NT2/D1 (cell line): ENCODE measurements at regions not wholly inside any gene's neighbourhood (a gene's known extent, or its start where the extent isn't known, plus 50 kb on each side); places are given as distances from the start of the nearest gene placed in this dataset.

Source experiments
- DNase-seq: peaks from one replicate; pipeline ENCODE4 v3.0.0-alpha.2; 2011; ENCODE audit warnings: low read depth, low spot score
- H3K27me3 ChIP-seq: 2 replicates; pipeline ENCODE4 v1.6.0; 2011; ENCODE audit warnings: mild to moderate bottlenecking; ENCODE audit not compliant: insufficient read length, insufficient read depth
- H3K36me3 ChIP-seq: 2 replicates; pipeline ENCODE4 v1.6.1; 2011; ENCODE audit warnings: mild to moderate bottlenecking, low read length, mixed read lengths; ENCODE audit not compliant: insufficient read depth, insufficient read length
- H3K4me1 ChIP-seq: 2 replicates; pipeline ENCODE4 v1.5.1; 2011; ENCODE audit not compliant: insufficient read depth, insufficient read length
- H3K4me3 ChIP-seq: 2 replicates; pipeline ENCODE4 v1.5.1; 2011; ENCODE audit warnings: low read depth; ENCODE audit not compliant: insufficient read length
- H3K9ac ChIP-seq: 2 replicates; pipeline ENCODE4 v1.6.0; 2011; ENCODE audit warnings: low read depth; ENCODE audit not compliant: insufficient read length
- H3K9me3 ChIP-seq: 2 replicates; pipeline ENCODE4 v1.5.1; 2011; ENCODE audit warnings: mild to moderate bottlenecking, low read length; ENCODE audit not compliant: insufficient read depth
- SUZ12 ChIP-seq: IDR thresholded peaks from 2 replicates; pipeline ENCODE4 v1.6.1; 2011; ENCODE audit not compliant: insufficient read length, insufficient read depth; ENCODE audit errors: extremely low read depth
- YY1 ChIP-seq: IDR thresholded peaks from 2 replicates; pipeline ENCODE4 v1.6.1; 2011; ENCODE audit not compliant: insufficient read length, insufficient read depth
- ZNF274 ChIP-seq: IDR thresholded peaks from 2 replicates; pipeline ENCODE4 v1.6.1; 2011; ENCODE audit warnings: mild to moderate bottlenecking, low read depth, low read length

DNA sequence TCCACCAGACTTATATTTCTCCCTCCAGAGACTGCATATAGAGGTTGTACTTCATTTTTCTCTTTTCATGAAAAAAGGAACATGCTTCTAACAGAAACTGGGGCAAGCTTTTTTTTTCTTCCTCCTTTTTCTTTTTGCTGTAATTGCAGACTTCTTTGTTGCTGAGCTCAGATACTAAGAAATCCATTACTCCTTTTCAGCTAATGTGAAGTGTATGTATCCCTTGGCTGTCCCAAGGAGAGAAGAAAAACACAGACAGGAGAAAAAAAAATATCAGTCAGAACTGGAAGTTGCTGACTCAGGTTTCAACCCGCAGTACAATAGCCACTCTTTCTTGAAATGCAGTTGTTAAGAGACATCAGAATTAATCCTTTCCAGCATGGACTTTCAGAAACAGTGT lies 1248.4 kb downstream of the LRFN5 start:
- H3K4me1 ChIP-seq, result no peaks in the 10 kb centered on the region
- no peaks in the 10 kb centered on the region for H3K36me3 ChIP-seq
- H3K27me3 ChIP-seq, result no peaks in the 10 kb centered on the region
- no peaks in the 10 kb centered on the region for H3K9me3 ChIP-seq
- no peak for TF ChIP-seq YY1
- no peak for TF ChIP-seq ZNF274
- no peak overlapping the region for H3K4me3 ChIP-seq
- DNase-seq, result no peak
- no peak overlapping the region for H3K9ac ChIP-seq

DNA sequence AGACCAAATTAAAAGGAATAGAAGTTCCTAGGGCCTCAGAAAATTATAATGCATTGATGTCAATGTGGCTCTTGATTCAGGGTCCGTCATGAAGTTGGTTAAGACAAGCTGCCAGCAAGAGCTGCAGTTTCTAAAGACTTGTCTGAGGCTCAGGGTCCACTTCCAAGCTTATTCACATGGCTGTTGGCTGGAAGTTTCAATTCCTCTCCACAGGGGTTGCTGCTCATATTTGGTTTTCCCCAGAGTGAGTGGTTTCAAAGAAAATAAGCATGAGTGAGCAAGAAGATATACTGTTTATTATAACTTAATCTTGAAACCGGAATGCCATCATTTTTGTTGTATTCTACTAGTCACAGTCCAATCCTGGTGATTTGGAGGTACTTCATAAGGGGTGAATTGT lies 1247.4 kb downstream of the LRFN5 start:
- TF ChIP-seq SUZ12, result no peak
- no peak for TF ChIP-seq ZNF274
- TF ChIP-seq YY1, result no peak
- no peak for DNase-seq
- Histone ChIP-seq H3K9ac (no peak overlapping the region), H3K36me3 (no peaks in the 10 kb centered on the region), H3K4me1 (no peaks in the 10 kb centered on the region), H3K27me3 (no peaks in the 10 kb centered on the region), H3K9me3 (no peaks in the 10 kb centered on the region), H3K4me3 (no peak overlapping the region)

DNA sequence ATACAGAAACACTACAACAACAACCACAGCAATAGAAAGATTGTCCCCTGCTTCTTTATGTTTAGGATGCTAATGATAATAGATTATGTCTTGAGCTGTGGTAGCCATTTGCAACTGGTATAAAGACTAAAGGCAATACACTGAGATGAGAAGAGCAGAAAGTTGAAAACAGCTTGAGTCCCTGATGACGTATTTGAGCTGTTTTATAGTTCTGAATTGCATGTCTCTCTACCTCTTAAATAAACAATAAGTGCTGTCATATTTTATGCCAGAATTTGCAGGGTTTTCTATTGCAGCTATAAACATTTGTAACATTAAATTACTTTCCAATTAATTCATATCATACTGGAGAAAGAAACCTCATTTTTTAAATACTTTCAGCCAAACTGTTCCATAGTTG lies 1242.0 kb downstream of the LRFN5 start:
- no peaks in the 10 kb centered on the region for H3K9me3 ChIP-seq

DNA sequence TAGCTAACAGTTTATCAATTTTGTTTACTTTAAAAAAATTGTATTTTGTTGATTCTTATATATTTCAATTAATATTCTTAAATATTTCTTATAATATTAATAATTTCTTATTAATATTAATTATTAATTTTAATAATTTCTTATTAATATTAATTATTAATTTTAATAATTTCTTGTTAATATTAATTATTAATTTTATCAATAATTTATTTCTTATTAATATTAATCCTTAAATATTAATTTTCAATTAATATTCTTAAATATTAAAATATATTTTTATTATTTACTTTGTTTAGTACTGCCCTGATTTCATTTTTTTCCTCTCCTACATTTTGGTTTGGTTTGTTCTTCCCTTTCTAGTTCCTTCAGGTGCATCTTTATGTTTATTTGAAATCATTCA lies 1208.1 kb downstream of the LRFN5 start:
- no peak overlapping the region for H3K9ac ChIP-seq
- no peaks in the 10 kb centered on the region for H3K4me1 ChIP-seq

More for the DNA sequence above, 1242.0 kb downstream of the LRFN5 start:
- Histone ChIP-seq H3K4me3 (no peak overlapping the region), H3K9ac (no peak overlapping the region), H3K27me3 (no peaks in the 10 kb centered on the region), H3K36me3 (no peaks in the 10 kb centered on the region), H3K4me1 (no peaks in the 10 kb centered on the region)
- TF ChIP-seq ZNF274 (no peak), YY1 (no peak), SUZ12 (no peak)
- no peak for DNase-seq

DNA sequence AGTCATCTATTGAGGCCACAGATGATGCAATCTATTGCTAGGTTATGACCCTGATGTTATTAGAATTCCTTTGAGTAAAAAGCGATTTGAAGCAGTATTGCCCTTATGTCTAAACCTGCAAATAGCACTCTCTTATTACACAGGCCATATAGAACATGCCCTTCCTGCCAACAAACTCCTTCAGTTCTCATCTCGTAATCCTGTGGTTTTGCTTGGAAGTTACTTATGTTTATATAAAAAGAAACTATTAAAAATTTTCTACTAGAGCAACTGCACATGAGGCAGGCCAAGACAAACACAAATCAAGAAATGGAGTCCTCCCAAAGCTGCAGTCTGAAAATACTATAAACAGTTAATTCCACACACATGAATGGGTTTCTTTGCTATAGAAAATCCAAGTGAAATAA lies 1200.2 kb downstream of the LRFN5 start:
- Histone ChIP-seq H3K4me1 (no peaks in the 10 kb centered on the region), H3K27me3 (no peaks in the 10 kb centered on the region), H3K4me3 (no peak overlapping the region), H3K36me3 (no peaks in the 10 kb centered on the region), H3K9me3 (no peaks in the 10 kb centered on the region), H3K9ac (no peak overlapping the region)
- no peak for TF ChIP-seq ZNF274
- no peak for TF ChIP-seq SUZ12
- TF ChIP-seq YY1, result no peak
- DNase-seq, result no peak

More for the DNA sequence above, 1208.1 kb downstream of the LRFN5 start:
- H3K4me3 ChIP-seq, result no peak overlapping the region
- H3K27me3 ChIP-seq, result no peaks in the 10 kb centered on the region
- no peak for TF ChIP-seq YY1
- TF ChIP-seq SUZ12, result no peak
- no peak for TF ChIP-seq ZNF274
- no peaks in the 10 kb centered on the region for H3K9me3 ChIP-seq
- DNase-seq, result no peak
- no peaks in the 10 kb centered on the region for H3K36me3 ChIP-seq

DNA sequence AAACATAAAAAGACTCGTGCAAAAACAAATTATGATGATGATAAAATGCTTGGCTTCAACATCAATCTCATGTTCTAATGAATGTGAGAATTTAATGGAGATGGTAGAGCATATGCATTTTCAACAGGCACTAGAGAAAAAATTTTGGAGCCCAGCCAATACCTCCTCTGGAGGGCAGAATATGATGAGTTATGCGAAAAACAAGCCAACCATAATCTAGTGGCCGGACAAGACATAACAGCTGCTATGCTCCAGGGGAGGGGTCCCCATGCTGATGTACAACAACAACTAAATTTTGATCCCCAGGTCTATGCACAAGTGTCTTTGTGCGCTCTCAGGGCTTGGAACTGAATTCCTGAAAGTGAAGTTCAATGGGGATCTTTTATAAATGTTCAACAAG lies 1197.5 kb downstream of the LRFN5 start:
- H3K9ac ChIP-seq, result no peak overlapping the region
- no peaks in the 10 kb centered on the region for H3K36me3 ChIP-seq
- no peaks in the 10 kb centered on the region for H3K27me3 ChIP-seq
- no peak for DNase-seq
- TF ChIP-seq YY1 (no peak), SUZ12 (no peak), ZNF274 (no peak)
- H3K4me3 ChIP-seq, result no peak overlapping the region
- H3K9me3 ChIP-seq, result no peaks in the 10 kb centered on the region
- no peaks in the 10 kb centered on the region for H3K4me1 ChIP-seq

DNA sequence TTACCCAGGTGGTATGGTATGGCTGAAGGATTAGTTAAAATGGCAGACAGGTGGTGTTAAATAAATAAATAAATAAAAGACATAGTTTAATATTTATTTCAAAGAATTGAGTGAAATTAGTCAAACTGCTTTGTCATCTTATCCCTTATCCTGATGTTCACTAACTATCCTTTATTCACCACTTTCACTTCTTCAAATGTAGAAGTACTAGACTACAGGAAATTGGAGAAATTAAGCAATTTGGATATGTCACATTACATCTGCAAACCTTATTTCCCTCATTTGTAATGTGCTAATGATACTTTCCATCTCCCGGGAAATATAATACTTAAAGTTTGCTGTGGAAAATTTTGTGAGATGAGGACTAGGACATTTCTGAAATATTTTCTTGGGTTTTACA lies 1195.7 kb downstream of the LRFN5 start:
- TF ChIP-seq ZNF274 (no peak), YY1 (no peak), SUZ12 (no peak)
- no peak for DNase-seq

DNA sequence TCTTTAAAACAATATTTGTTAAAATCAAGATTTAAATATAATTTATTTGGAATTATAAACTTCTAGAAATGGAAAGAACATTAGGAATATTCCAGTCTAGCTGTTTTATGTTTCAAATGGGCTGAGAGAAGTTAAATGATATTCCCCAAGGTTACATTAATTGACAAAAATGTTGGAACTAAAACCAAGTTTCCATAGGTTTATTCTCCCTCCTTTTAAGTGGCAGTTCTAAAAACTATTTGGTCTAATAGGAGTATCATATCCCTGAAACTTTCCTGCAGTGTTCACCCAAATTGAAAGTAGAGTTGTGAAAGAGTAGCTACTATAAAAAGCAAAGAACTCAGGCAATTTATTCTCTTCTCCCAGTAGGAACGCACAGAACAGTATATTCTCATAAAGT lies 1185.5 kb downstream of the LRFN5 start:
- no peaks in the 10 kb centered on the region for H3K36me3 ChIP-seq
- DNase-seq, result no peak
- H3K4me3 ChIP-seq, result no peak overlapping the region
- no peaks in the 10 kb centered on the region for H3K9me3 ChIP-seq
- H3K4me1 ChIP-seq, result no peaks in the 10 kb centered on the region
- no peaks in the 10 kb centered on the region for H3K27me3 ChIP-seq
- TF ChIP-seq YY1 (no peak), ZNF274 (no peak), SUZ12 (no peak)
- H3K9ac ChIP-seq, result no peak overlapping the region

More for the DNA sequence above, 1195.7 kb downstream of the LRFN5 start:
- Histone ChIP-seq H3K4me3 (no peak overlapping the region), H3K9ac (no peak overlapping the region), H3K4me1 (no peaks in the 10 kb centered on the region), H3K36me3 (no peaks in the 10 kb centered on the region), H3K9me3 (no peaks in the 10 kb centered on the region), H3K27me3 (no peaks in the 10 kb centered on the region)
